ENCODE measurements at regions not wholly inside any gene's neighbourhood (a gene's known extent, or its start where the extent isn't known, plus 50 kb on each side); places are given as distances from the start of the nearest gene placed in this dataset.

GRCh38 chr12:98345308-98345876 is 170.0 kb upstream of the TMPO start:
- TF ChIP-seq CTCF (IDR thresholded peaks at IDR 0.05; ENCODE audit: insufficient read depth, low read length): no peak
- no peak for TF ChIP-seq REST (IDR thresholded peaks at IDR 0.05; ENCODE audit: insufficient replicate concordance, low read depth)
- no peak for TF ChIP-seq POLR2AphosphoS5 (IDR thresholded peaks at IDR 0.05; ENCODE audit: low read depth)
- TF ChIP-seq GABPA (IDR thresholded peaks at IDR 0.05; ENCODE audit: low read depth): no peak
- no peak for TF ChIP-seq SPI1 (IDR thresholded peaks at IDR 0.05; ENCODE audit: borderline replicate concordance, low read depth)

Data from HL-60 (cell line).